Right lobe of liver (tissue), 6 donors: ENCODE measurements at regions not wholly inside any gene's neighbourhood (a gene's known extent, or its start where the extent isn't known, plus 50 kb on each side); places are given as distances from the start of the nearest gene placed in this dataset.
"Not testable (repeated sequence)": the region's sequence is repeated elsewhere in the genome, so short reads cannot be mapped to it uniquely, and the experiment has no call there.

Experiments
- ATAC-seq, 4 donors: fragments of 200-7000 bp; cut with Tn5 transposase; one replicate each; pipeline ENCODE4 v1.9.1; 2020; ENCODE audit warnings: mild to moderate bottlenecking in 4 of 4, moderate library complexity in 4 of 4
- DNase-seq, 3 donors: peaks; one replicate each; pipeline ENCODE4 v3.0.0-alpha.2; 2020
- H3K27ac ChIP-seq, 3 donors: fragments of 200-600 bp; one replicate each; pipeline ENCODE4 v1.8.0; 2022
- H3K27me3 ChIP-seq, 2 donors: fragments of 200-600 bp; one replicate each; pipeline ENCODE4 v1.8.0; 2022
- H3K36me3 ChIP-seq, 4 donors: fragments of 200-600 bp; sonication (generic) in 1 of 4; one replicate each; pipeline versions ENCODE4 v1.5.1 to v1.8.0; 2017 to 2022; ENCODE audit warnings: control low read depth in 1 of 4
- H3K4me1 ChIP-seq, 4 donors: fragments of 200-600 bp; sonication (generic) in 1 of 4; one replicate each; pipeline versions ENCODE4 v1.5.1 to v1.8.0; 2017 to 2022; ENCODE audit warnings: control low read depth in 1 of 4
- H3K4me3 ChIP-seq, 3 donors: fragments of 200-600 bp; one replicate each; pipeline ENCODE4 v1.8.0; 2022
- H3K9me3 ChIP-seq, 4 donors: fragments of 200-600 bp; sonication (generic) in 1 of 4; one replicate each; pipeline versions ENCODE4 v1.5.1 to v1.8.0; 2017 to 2022; ENCODE audit warnings: control low read depth in 1 of 4
- POLR2A ChIP-seq: fragments of 450-650 bp; IDR thresholded peaks from one replicate; pipeline ENCODE4 v1.6.1; 2017; ENCODE audit warnings: antibody characterized with exemption, mild to moderate bottlenecking
- WGBS: methylation state at CpG from one replicate; pipeline ENCODE4 v1.1.6; 2018; ENCODE audit warnings: low coverage, low lambda C conversion rate; ENCODE audit not compliant: insufficient coverage; ENCODE audit errors: missing lambda C conversion rate; 5-methylcytosine and 5-hydroxymethylcytosine counted together
- intact Hi-C, 2 donors: fragments of 100-400 bp; cut with DNase I; formaldehyde crosslinking; loops; one replicate each; pipeline versions ENCODE4 v1.11.2 to v1.14.1; 2022
- TF ChIP-seq, protein P1 (sequence below), 4 donors: fragments of 200-600 bp in 3 of 4; fragments of 450-650 bp in 1 of 4; IDR thresholded peaks; one replicate each; pipeline versions ENCODE4 v1.5.1 to v1.8.0; 2016 to 2022; ENCODE audit warnings: antibody characterized with exemption in 4 of 4, mild to moderate bottlenecking in 2 of 4
- donor health status: DM: no; HTN: yes; CAD: no.
- donor health status: DM: no; HTN: no; CAD: no.
- donor health status: DM: no; HTN: no; CAD: no.
- donor health status: DM: no; HTN: yes; CAD: no.
- donor health status: DM: no; HTN: yes; CAD: no.

DNA sequence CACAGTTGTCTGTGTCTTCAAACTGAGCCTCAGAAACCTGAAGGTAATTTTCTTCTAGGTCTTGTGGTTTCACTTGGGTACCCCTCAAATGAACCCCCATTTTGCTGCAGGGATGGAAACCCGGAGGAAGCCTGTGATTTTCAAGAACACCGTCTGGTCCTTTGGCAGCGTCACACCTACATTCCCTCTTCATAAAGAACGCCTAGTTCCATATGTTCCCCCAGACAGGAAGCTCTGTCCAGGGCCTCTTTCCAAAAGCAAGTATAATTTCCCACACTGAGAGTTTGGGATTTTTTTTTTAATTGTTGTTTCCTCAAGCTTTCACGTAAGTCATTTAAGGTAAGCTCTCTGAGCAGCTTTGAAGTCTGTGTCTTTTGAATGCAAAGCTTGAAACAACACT lies 515.0 kb downstream of the TMEM114 start:
- TF ChIP-seq, protein P1, sequence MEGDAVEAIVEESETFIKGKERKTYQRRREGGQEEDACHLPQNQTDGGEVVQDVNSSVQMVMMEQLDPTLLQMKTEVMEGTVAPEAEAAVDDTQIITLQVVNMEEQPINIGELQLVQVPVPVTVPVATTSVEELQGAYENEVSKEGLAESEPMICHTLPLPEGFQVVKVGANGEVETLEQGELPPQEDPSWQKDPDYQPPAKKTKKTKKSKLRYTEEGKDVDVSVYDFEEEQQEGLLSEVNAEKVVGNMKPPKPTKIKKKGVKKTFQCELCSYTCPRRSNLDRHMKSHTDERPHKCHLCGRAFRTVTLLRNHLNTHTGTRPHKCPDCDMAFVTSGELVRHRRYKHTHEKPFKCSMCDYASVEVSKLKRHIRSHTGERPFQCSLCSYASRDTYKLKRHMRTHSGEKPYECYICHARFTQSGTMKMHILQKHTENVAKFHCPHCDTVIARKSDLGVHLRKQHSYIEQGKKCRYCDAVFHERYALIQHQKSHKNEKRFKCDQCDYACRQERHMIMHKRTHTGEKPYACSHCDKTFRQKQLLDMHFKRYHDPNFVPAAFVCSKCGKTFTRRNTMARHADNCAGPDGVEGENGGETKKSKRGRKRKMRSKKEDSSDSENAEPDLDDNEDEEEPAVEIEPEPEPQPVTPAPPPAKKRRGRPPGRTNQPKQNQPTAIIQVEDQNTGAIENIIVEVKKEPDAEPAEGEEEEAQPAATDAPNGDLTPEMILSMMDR (IDR thresholded peaks at IDR 0.05), result no peak
- TF ChIP-seq POLR2A, result no peak
- DNase-seq, result no peak
- Histone ChIP-seq H3K4me1 (no peaks in the 10 kb centered on the region), H3K4me3 (no peak overlapping the region), H3K9me3 (no peaks in the 10 kb centered on the region), H3K27ac (no peak overlapping the region), H3K36me3 (no peaks in the 10 kb centered on the region), H3K27me3 (no peaks in the 10 kb centered on the region)
- 65% methylated on average over 4 of the region's 5 CpGs for WGBS
- ATAC-seq, result no peak
- intact Hi-C loops, result no loop called here

DNA sequence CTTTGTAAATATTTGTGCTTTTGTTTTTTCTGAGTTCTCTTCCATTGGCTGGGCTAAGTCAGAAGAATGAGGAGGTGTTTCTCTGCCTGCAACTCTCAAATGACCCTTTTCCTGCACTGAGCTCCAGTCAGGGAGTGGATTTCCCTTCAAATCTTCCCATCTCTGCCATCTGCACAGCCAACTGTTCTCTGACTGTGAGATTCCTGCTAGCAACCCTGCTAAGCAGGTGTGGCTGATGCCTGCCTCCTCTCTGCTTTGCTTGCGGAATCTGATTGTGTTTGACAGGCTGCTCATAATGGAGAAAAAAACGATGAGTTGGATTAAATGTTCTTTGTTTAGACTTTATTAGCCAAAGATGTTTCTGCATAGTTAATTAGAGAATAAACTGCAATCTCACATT lies 519.8 kb downstream of the TMEM114 start:
- intact Hi-C loops, result no loop called here
- H3K4me1 ChIP-seq, result no peaks in the 10 kb centered on the region
- H3K4me3 ChIP-seq, result no peak overlapping the region
- no peaks in the 10 kb centered on the region for H3K27me3 ChIP-seq
- H3K9me3 ChIP-seq, result no peaks in the 10 kb centered on the region
- H3K27ac ChIP-seq, result no peak overlapping the region
- ATAC-seq (no peak), DNase-seq (no peak)
- TF ChIP-seq, protein P1 (IDR thresholded peaks at IDR 0.05), result no peak
- no peak for TF ChIP-seq POLR2A
- H3K36me3 ChIP-seq, result no peaks in the 10 kb centered on the region
- WGBS, result 59% methylated on average over 2 of the region's 2 CpGs

DNA sequence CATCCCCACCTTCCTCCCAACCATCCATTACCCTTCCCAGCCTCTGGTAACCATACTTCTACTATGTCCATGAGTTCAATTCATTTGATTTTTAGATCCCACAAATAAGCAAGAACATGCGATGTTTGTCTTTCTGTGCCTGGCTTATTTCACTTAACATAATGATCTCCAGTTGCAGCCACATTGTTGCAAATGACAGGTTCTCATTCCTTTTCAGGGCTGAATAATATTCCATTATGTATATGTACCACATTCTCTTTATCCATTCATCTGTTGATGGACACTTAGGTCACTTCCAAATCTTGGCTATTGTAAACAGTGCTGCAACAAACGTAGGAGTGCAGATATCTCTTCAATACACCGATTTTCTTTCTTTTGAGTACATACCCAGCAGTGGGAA lies 522.1 kb downstream of the TMEM114 start:
- H3K36me3 ChIP-seq, H3K4me3 ChIP-seq, H3K4me1 ChIP-seq, H3K27me3 ChIP-seq, DNase-seq, intact Hi-C loops, H3K9me3 ChIP-seq, H3K27ac ChIP-seq, ATAC-seq: not testable (repeated sequence)
- 49% methylated on average over 3 of the region's 3 CpGs for WGBS

DNA sequence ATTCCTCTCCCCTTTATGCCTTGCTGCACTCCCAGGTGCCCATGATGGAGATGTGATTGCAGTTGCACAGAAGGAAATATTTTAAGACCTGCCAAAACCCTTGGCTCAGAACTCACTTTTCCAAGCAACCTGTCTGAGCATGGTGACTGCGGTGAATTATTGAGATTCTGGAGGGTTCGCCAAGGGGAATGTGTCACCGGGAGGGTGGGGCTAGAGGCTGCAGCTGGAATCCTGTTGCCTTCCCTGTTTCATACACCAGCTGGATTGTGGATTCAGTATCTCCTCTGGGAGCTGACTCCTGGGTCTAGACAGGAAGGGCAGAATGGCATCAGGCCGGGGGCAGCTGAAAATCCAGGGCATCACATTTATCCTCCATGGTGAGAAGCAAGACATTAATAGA lies 527.2 kb downstream of the TMEM114 start:
- WGBS, result 71% methylated on average over 3 of the region's 4 CpGs
- no peaks in the 10 kb centered on the region for H3K4me1 ChIP-seq
- no peak for DNase-seq
- no peak overlapping the region for H3K4me3 ChIP-seq
- ATAC-seq, result no peak
- H3K36me3 ChIP-seq, result no peaks in the 10 kb centered on the region
- TF ChIP-seq, protein P1 (IDR thresholded peaks at IDR 0.05), result no peak
- no peaks in the 10 kb centered on the region for H3K27me3 ChIP-seq
- intact Hi-C loops, result no loop called here
- H3K27ac ChIP-seq, result no peak overlapping the region
- no peaks in the 10 kb centered on the region for H3K9me3 ChIP-seq

DNA sequence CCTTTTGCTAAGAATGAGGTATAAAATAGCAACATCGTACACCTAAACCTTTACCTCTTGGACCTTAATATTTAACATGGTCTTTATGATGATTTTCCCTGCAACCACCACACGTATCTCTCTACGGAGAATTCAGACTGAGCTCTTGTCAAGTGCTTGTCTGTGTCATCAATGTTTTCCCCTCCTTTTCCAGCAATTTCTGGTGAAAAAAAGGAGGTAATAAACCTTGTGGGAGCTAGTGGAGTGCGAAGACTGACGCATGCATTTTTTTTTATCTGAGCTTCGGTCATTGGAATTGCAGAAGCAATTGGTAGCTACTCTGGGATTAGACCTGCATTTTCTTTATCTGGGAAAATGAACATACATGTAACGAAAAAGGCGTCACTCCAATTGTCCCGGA lies 527.6 kb downstream of the TMEM114 start:
- Histone ChIP-seq H3K4me1 (no peaks in the 10 kb centered on the region), H3K27me3 (no peaks in the 10 kb centered on the region), H3K4me3 (no peak overlapping the region), H3K36me3 (no peaks in the 10 kb centered on the region), H3K9me3 (no peaks in the 10 kb centered on the region), H3K27ac (no peak overlapping the region)
- TF ChIP-seq, protein P1 (IDR thresholded peaks at IDR 0.05), result no peak
- no peak for TF ChIP-seq POLR2A
- 62% methylated on average over 9 of the region's 9 CpGs for WGBS
- ATAC-seq (no peak), DNase-seq (no peak)
- intact Hi-C loops, result no loop called here
